NCI-H2227 treated with DMSO at 0.1 percent for 48 hours (cell line): ENCODE measurements at regions not wholly inside any gene's neighbourhood (a gene's known extent, or its start where the extent isn't known, plus 50 kb on each side); places are given as distances from the start of the nearest gene placed in this dataset.

ENCODE experiments used
- DNase-seq: peaks from one replicate; lab custom pipeline; 2025; lab: John Stamatoyannopoulos, UW

DNA sequence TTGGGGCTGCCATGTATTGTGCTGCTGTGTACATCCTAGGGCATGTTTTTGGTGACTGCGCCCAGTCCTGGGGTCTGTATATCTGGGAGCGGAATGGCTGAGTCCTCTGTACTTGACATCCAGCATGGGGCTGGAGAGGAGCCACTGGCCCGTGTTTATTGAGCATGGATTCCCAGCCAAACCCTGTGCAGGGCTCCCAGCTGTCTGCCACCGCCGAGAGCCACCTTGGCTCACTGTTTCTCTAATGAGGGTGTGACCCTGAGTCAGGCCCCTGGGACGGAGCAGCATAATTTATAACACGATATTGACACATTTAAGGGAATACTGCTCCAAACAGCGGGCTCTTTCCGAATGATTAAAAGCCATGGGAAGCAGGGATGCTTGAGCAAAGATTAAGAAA, 211.5 kb upstream of the PWP1 start:
- no peak for DNase-seq

DNA sequence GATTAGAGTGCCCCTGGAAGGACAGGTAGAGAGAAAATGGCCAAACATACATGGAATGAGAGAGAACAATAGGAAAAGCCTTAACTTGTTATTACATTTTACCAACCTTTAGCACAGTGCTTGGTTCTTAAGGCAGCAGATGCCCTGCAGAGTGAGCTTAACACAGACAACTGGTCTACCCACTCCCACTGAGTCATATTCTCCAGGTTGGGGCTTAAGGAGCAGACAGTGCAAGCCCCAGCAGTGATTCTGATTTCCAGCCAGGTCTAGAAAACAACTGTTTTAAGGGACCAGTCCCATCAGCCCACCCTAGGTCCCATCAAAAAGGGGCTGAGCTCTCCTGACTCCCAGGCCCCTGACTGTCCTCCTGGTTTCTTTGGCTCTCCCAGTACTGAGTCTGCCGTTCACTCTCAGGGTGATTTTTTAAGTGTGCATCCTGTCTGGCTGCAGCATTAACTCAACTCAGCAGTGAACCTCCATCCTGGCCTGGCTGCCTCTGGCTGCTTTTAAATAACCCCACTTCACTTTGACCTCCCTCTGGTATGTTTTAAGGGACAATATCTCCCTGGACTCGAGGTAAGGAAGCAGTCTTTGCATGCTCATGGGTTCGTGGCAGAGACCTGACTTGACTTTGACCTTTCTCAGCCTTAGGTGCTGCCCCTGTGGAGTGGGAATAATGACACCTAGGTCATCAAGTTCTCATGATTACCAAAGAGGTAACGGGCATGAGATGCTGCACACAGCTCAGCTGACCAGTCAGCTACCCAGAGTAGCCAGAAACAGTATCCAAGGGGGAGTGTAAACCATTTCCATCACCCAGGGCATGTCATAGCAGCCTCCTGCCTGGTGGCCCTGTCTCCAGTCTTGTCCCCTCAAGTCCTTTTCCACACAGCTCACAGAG, 210.7 kb upstream of the PWP1 start:
- no peak for DNase-seq

DNA sequence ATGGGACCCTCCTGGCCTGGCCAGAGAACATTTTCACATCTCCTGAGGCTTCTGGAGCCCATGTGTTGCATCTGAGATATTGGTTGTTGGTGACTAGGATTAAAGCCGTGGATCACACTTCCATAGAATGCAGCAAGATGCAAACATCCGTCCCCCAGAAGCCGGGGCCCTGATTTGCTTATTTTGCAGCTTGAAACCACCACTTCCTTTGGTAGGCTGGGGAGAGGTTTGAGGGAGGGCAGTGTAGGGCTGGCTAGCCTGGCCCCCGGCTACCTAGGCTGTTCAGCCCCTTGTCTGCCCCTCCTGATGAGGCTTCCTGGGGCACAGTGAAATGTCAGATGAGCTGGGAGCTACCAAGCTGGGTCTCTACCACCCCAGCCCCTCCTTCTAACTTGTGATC, 209.7 kb upstream of the PWP1 start:
- DNase-seq: no peak

DNA sequence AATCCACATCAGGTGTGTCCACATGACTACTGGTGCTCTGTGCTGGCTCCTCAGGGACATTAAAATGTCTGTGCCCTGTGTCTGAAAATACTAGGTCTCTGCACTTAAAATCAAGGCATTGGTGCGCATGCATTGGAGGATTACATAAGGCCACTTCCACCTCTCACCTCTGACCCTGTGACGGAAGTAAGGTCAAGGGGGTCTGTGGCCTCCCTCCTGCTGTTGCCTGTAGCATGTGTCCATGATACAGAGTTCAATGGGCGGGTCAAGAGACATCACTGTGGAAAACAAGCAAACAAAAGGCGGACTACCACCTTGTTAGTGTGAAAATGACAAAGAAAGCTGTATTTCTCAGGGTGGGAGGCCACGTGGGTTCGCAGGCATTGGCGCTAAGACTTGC, 208.6 kb upstream of the PWP1 start:
- no peak for DNase-seq

DNA sequence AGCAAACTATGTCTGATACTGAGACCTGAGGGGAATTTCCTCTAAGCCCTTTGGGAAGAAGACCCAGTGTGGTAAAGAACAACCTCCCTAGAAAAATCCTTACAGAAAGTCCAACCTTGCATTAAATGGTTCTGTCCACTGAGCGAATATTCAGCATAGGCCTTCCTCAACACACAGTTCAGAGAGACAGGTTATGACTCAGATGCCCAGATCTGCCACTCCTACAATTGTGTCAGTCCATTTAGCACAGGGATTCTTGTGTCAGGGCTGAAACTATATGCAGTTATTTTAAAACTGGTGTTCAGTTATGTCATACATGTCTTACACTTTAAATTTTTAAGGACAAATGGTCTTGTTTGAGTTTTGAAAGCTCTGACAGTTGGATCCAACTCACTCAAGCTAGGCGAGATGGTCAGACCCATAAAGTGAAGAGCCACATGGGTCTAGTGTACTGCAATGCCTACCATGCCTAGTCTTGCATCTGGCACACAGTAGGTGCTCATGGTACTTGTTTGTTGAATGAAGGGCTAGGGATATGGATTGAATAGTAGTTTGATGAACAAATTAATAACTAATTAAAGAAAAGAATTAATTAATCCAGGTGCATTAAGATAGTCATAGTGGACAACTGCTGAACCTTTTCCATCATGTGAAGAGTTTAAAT, 207.5 kb upstream of the PWP1 start:
- DNase-seq: no peak

DNA sequence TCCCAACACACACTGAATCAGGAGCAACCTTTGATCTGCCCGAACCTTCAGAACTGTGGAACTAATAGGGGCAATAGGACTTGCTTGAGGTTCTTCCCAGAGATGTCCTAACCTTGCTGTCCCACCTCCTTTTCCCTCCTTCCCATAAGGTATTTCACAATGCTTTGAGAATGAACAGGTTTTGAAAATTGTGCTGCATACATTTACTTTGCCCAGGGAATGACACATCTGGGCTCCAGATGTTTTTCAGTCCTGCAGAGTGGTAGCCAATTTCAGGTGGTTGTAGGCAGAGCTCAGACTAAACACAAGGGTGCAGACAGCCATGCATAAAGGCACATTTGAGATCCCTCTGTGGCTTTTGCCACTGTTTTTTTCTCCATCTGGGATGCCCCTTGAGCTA, 206.7 kb upstream of the PWP1 start:
- no peak for DNase-seq

DNA sequence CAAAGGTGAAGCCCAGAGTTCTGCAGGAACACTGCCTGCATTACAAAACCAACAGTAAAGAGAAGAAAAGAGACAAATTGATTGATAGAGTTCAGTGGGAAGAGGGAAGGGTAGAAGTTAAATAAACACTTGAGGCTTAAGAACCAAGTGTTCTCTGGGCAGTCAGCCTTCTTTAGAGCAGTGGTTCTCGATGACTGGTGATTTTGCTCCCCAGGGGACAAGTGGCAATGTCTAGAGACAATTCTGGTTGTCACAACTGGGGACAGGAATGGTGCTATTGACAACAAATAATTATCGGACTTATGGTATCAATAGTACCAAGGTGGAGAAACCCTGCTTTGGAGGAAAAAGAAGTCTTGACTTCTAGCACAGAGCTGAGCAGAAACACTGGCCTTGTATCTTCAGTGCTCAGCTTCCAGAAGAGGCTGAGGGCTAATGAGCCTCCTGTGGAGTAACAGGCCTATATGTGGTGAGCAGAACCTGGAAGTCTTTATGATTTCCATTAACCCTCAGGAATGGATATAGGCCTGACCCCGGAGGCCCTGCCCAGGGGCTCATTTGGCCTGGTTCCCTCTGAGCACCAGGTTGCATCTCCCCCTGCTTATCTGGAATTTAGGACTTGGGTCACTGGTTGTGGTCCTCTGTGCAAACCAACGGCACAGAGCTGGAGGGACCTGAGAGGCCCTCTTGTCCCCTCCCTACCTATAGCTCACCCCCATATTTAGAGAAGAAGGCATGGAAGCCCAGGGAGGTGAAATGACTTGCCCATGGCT, 204.6 kb upstream of the PWP1 start:
- no peak for DNase-seq

DNA sequence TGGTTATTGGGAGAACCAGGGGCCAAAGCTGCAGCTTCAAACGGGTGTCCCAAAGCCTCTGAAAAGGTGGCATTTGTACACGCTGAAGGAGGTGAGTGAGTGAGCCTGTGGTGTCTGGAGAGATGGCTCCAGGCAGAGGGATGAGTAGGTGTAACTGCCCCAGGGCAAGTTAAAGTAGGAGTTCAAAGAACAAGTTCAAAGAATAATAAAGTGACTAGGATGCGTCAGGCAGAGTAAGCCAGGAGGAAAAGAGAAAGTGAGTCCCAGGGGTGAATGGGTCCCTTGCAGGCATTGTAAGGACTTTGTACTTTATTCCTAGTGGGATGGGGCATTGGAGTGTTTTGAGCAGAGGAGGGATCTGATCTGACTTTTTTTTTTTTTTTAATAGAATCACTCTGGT, 201.4 kb upstream of the PWP1 start:
- DNase-seq: no peak

DNA sequence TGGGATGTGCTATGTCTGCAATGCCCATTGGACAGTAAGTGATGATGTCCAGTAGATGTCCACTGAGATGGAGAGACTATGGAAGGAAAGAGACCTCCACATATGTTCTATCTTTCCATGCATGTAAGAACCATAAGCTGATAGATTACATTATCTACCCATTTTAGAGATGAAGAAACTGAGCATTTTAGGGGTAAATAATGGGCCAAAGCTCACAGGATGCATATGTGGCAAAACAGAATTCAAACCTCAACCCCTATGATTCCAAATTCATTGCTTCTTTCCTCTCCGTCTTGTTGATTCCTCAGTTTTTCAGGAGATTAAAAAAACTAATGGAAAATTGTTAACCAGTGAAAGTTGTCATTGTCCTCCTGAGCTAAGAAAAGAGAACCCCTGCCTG, 200.7 kb upstream of the PWP1 start:
- no peak for DNase-seq

DNA sequence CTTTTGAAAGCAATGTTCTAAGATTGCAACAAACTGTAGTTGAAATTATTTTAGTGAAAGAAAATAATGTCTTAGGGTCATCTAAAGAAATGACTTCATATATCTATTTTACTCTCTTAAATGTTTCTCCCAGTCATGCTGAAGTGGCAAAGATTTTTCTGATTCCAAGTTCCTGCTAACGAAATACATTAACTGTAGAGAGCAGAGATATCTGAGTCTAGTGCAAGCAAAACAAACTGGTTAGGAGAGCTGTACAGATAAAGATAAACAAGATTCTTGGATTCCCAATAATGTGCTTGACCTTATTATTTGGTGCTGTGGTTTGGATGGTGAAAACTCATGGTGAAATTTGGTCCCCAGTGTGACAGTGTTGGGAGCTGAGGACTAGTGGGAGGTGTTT, 199.9 kb upstream of the PWP1 start:
- no peak for DNase-seq

DNA sequence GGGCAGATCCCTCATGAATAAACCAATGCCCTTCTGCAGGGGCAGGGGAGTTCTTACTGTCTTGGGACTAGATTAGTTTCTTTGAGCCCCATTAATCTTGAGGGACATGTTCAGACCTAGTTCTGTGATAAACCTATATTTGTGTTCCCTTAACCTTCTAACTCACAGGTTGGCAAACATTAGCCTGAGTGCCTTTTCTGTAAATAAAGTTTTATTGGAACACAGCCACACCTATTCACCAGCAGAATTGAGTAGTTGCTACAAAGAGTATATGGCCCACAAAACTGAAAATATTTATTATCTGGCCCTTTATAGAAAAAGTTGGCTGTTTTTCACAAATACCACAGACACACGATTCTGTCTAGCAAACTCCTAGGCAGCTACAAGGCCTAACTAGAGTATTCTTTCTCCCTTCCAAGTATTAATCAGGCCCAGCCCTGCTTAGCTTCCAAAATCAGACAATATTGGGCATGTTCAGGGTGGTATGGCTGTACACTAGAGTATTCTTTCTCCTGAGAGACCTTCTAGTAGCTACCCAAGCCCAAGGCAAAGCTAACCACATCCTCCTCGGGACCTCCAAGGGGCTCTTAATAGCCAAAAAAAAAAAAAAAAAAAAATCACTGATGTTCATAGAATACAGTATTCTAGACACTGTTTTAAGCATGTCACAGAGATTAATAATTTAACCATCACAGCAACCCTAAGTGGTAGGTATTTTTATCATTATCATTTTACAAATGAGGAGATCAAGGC, 199.3 kb upstream of the PWP1 start:
- DNase-seq: no peak

DNA sequence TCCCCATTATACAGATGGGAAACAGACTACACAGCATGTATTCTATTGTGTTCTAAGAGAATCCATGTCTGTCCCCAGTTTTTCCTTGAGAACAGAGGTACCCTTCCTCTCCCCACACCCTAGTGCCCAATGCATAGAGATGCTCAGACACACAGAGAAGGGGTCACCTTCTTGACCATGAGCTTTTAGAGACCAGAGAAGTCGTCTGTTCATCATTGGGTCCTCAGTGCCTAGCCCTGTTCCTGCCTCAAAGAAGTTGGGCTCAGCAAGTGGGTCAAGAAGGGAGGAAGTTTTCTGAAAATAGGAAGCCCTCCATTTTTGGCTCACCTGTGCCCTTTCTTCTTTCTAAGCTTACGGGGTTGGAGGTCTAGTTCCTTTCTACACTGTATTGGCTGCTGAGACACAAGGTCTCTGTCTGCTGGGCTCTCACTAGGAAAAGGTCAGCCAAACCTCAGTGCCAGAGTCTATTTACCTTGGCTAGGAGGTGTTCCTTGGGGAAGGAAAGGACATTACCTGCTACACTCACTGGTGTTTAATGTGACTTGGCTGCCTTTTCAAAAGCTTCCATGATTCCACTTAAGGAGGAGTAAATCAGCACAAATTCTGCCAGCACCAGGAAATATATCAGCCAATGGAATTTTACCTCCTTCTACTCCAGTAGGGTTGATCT, 198.5 kb upstream of the PWP1 start:
- no peak for DNase-seq

DNA sequence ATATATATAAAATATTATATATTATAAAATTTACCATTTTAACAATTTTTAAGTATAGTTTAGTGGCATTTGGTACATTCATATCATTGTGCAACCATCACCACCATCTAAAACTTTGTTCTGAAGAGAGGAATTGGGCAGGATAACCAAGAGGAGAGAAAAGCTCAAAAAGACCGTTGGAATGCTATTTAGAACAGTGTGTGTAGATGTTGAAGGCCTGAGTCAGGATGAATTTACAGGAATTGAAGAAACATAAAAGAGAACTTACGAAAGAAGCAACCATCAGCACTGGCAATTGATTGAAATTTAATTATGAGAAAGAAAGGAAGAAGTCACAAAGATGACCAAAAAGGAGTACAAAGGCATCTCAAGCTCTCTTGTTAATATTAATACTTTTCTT, 196.9 kb upstream of the PWP1 start:
- no peak for DNase-seq

DNA sequence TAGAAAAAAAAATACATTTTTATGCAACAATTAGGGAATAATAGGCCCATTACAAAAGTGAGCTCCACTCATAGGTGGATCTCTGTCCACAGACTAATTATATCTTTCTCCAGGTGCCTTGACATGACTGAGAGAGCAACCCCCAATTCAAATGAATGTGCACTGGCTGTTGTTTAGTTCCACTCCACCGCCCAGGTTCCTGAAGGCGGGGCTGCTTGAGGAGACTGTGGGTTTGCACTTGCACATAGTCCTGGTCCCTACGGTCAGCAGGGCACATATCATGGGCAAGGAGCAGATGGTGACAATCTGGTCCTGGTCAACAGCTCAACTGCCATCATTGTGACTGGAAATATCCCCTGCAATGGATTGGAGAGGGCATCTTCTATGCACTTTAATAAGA, 195.6 kb upstream of the PWP1 start:
- DNase-seq: no peak

DNA sequence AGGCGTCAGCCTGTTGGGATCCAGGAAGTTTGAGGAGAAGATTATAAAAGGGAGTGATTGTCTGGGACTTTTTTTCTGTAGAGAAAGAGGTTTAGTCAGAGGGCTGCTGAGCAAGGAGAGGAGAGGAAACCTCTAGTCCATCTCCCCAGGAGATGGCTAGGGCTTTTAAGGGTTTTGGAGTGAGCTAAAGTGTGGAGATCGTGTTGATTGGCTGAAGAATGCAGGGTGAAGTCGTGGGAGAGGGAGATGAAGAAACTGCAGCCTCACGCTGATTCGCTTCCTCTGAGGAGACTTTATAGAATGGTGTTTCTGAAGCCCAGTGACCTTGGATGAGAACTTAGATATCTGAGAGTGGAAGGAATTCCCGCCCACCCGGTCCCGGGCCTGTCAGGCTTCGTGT, 193.7 kb upstream of the PWP1 start:
- no peak for DNase-seq

DNA sequence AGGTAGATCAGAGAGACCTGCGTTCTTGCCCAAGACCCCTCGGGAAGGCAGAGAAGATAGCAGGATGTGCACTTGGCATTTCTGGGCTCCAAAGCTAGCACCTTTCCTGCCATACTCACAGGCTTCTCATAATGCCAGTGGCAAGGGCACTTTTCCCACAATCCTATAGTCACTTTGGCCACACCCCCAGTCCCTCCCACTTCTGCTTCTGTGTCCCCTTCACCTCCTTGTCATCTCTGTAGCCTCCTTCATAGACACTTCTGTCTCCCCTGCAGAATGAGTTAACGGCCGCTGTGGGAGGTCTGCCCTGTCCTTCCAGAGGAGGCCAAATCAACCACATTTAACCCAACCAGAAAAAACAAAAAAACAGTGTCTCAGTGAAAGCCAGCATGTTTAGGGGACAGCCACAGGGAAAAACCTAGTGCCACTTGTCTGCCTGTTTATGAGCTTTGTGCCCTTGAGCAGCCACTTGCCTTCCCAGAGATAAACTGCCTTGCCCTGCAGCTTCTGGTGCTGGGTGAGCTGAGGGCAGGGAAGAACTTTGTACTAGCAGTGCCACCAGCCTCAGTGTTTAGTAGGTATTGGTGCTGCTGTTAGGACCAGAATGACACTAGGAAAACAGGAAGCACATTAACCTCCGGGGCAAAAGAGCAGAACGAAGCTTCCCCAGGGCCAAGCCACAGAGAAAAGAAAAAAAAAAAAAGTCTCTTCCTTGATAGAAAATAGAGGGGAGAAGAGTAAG, 193.0 kb upstream of the PWP1 start:
- DNase-seq: no peak

DNA sequence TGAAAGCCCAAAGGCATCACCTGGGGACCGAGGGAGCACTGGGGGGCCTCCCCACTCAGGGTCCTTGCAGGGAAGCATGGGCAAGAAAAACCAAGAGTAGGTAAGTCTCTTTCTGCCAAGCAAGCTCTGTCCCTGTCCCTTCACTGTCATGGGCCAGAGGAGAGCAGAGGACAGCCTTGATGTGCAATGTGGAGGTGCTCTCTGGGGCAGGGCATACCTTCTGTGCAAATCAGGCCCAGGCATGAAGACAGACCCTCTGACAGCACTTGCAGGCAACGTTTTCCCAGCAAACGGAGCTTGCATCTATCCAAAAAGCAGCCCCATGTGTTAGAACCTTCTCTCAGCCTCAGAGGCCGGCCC, 192.5 kb upstream of the PWP1 start:
- no peak for DNase-seq

DNA sequence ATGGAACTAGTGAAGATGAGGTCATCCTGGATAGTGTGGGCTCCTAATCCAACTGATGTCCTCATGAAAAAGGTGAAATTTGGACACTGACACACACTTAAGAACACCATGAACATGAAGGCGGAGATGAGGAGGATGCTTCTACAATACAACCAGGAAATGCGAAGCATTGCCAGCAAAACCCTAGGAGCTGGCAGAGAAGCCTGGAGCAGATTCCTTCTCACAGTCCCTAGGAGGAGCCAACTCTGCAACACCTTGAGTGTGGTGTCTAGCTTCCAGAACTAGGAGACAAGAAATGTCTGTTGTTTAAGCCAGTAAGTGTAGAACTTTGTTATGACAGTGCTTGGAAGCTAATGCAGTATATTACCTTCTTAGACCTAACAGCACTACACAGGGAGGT, 191.9 kb upstream of the PWP1 start:
- no peak for DNase-seq

DNA sequence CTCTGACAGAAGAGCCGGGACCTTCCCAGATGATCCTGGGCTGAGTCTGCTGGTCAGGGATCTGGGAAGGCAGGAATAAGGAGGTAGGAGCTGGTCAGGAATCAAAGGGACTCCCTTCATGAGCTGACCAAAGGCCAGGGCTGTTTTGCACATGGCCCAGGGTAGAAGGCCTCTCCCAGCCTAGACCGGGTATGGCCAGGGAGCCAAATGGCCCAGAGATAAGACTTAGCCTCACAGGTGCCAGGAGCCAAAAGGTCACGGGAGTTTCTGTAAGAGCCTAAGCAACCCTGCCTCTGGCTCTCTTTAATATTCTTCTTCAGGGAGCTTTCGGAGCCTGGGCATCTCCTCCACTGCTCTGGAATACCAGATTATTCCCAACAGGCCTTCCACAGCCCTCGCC, 191.3 kb upstream of the PWP1 start:
- no peak for DNase-seq

DNA sequence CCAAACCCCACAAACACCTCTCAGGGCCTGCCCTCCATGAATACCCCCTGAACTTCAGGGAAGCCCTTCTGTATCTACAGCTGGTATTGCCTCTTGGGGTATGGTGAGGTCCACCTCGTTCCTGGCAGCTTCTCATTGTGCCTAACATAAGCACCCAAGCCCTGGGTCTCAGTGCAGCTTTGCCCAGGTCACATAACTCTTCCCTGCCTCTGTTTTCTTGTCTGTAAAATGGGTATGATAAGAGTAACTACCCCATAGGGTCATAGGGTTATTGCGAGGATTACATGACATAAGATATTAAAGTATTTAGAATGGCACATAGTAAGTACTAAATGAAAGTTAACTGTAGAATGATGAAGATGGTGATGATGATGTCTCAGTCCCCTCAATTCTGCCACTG, 190.0 kb upstream of the PWP1 start:
- DNase-seq: no peak

DNA sequence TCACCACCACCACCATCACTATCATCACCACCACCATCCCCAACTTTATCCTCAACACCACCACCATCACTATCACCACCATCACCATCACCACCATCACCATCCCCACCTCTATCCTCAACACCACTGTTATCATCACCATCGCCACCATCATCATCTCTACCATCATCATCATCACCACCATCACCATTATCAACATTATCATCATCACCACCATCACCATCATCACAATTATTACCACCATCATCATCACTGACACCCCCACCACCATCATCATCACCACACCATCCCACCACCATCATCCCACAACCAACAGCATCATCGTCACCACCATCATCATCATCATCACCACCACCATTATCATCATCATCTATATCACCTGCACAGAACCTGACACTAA, 188.4 kb upstream of the PWP1 start:
- no peak for DNase-seq
